ENCODE measurements at regions not wholly inside any gene's neighbourhood (a gene's known extent, or its start where the extent isn't known, plus 50 kb on each side); places are given as distances from the start of the nearest gene placed in this dataset.

- Mint-ChIP-seq H3K27ac (no peak overlapping the region), H3K36me3 (ENCODE audit: low read depth) (no peaks in the 10 kb centered on the region), H3K4me3 (no peak overlapping the region), H3K4me1 (no peaks in the 10 kb centered on the region), H3K9me3 (no peaks in the 10 kb centered on the region), H3K27me3 (no peaks in the 10 kb centered on the region)
- POLR2A ChIA-PET: no interaction called here
- TF ChIP-seq, protein P1, sequence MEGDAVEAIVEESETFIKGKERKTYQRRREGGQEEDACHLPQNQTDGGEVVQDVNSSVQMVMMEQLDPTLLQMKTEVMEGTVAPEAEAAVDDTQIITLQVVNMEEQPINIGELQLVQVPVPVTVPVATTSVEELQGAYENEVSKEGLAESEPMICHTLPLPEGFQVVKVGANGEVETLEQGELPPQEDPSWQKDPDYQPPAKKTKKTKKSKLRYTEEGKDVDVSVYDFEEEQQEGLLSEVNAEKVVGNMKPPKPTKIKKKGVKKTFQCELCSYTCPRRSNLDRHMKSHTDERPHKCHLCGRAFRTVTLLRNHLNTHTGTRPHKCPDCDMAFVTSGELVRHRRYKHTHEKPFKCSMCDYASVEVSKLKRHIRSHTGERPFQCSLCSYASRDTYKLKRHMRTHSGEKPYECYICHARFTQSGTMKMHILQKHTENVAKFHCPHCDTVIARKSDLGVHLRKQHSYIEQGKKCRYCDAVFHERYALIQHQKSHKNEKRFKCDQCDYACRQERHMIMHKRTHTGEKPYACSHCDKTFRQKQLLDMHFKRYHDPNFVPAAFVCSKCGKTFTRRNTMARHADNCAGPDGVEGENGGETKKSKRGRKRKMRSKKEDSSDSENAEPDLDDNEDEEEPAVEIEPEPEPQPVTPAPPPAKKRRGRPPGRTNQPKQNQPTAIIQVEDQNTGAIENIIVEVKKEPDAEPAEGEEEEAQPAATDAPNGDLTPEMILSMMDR (IDR thresholded peaks at IDR 0.05): no peak
- ATAC-seq (ENCODE audit: low read depth): no peak
- no peak for DNase-seq
- intact Hi-C loops (cut with micrococcal nuclease): no loop called here
- CTCF ChIA-PET: interaction anchor here (1.4 kb wide), 1 partner anchor 9 kb away, joined by 3 read pairs; no protein-coding TSS in a partner anchor
Measured at GRCh38 chr20:10769700-10770099, 95.9 kb upstream of the JAG1 start.

DNA sequence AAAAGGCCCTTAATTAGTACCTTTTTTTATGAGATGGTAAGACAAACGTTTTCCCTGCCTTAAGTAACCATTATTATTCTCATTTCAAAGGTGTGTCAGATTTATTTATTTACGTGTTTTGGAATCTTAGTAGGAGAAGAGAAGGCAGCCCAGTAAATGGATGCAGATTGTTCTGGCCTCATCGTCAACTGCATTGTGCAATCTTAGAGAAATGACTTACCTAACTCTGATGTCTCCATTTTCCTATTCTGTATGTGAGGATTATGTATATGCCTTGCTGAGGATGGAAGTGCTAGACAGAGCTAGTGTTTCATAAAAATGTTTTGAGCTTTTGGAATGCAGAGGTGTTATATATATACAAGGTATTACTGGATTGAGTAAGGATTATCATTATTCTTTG, 97.0 kb upstream of the JAG1 start:
- TF ChIP-seq, protein P1 (IDR thresholded peaks at IDR 0.05): no peak
- intact Hi-C loops (cut with micrococcal nuclease): no loop called here
- Mint-ChIP-seq H3K27ac (no peak overlapping the region), H3K4me3 (no peak overlapping the region), H3K27me3 (no peaks in the 10 kb centered on the region), H3K4me1 (no peaks in the 10 kb centered on the region), H3K9me3 (no peaks in the 10 kb centered on the region), H3K36me3 (ENCODE audit: low read depth) (no peaks in the 10 kb centered on the region)
- ChIA-PET POLR2A (no interaction called here), CTCF (no interaction called here)
- DNase-seq (no peak), ATAC-seq (ENCODE audit: low read depth) (no peak)

GRCh38 chr20:10771435-10772140, 97.8 kb upstream of the JAG1 start:
- no peaks in the 10 kb centered on the region for H3K36me3 Mint-ChIP-seq (ENCODE audit: low read depth)
- DNase-seq (no peak), ATAC-seq (ENCODE audit: low read depth) (no peak)
- H3K9me3 Mint-ChIP-seq: no peaks in the 10 kb centered on the region
- H3K4me3 Mint-ChIP-seq: no peak overlapping the region
- no peaks in the 10 kb centered on the region for H3K27me3 Mint-ChIP-seq
- no peak overlapping the region for H3K27ac Mint-ChIP-seq
- TF ChIP-seq, protein P1 (IDR thresholded peaks at IDR 0.05): no peak
- ChIA-PET CTCF (no interaction called here), POLR2A (no interaction called here)
- intact Hi-C loops (cut with micrococcal nuclease): no loop called here
- no peaks in the 10 kb centered on the region for H3K4me1 Mint-ChIP-seq

DNA sequence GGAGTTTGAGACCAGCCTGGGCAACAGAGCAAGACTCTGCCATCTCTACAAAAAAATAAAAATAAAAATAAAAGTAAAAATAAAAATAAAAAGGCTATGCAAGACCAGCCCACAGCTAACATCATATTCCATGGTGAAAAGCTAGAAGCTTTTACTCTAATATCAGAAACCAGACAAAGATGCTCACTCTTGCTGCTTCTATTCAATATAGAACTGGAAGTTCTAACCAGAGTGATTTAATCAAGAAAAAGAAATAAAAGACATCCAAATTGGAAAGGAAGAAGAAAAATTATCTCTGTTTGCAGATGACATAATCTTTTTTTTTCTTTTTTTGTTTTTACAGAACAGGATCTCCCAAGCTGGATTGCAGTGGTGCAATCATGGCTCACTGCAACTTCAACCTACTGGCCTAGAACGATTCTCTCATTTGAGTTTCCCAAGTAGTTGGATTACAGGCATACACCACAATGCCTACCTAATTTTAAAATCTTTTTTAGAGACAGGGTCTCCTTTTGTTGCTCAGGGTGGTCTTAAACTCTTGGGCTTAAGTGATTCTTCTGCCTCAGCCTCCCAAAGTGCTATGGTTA, 100.7 kb upstream of the JAG1 start:
- intact Hi-C loops (cut with micrococcal nuclease): no loop called here
- ATAC-seq (ENCODE audit: low read depth) (no peak), DNase-seq (no peak)
- ChIA-PET POLR2A (no interaction called here), CTCF (no interaction called here)
- no peaks in the 10 kb centered on the region for H3K4me1 Mint-ChIP-seq
- H3K36me3 Mint-ChIP-seq (ENCODE audit: low read depth): no peaks in the 10 kb centered on the region
- no peaks in the 10 kb centered on the region for H3K27me3 Mint-ChIP-seq
- TF ChIP-seq, protein P1 (IDR thresholded peaks at IDR 0.05): no peak
- H3K9me3 Mint-ChIP-seq: no peaks in the 10 kb centered on the region
- H3K27ac Mint-ChIP-seq: no peak overlapping the region
- no peak overlapping the region for H3K4me3 Mint-ChIP-seq

- Mint-ChIP-seq H3K27ac (no peak overlapping the region), H3K4me1 (no peaks in the 10 kb centered on the region), H3K4me3 (no peak overlapping the region), H3K36me3 (ENCODE audit: low read depth) (no peaks in the 10 kb centered on the region), H3K27me3 (peaks cover 4% of the 10 kb centered on the region), H3K9me3 (no peaks in the 10 kb centered on the region)
- ATAC-seq (ENCODE audit: low read depth) (no peak), DNase-seq (no peak)
- POLR2A ChIA-PET: no interaction called here
- TF ChIP-seq, protein P1 (IDR thresholded peaks at IDR 0.05): no peak
- CTCF ChIA-PET: no interaction called here
- intact Hi-C loops (cut with micrococcal nuclease): no loop called here
Measured at GRCh38 chr20:10777710-10778109, 103.9 kb upstream of the JAG1 start.

Data from activated B cell treated with CpG ODN at 0.5 μM for 24 hours (primary cell).